DND-41 (cell line): ENCODE measurements at regions not wholly inside any gene's neighbourhood (a gene's known extent, or its start where the extent isn't known, plus 50 kb on each side); places are given as distances from the start of the nearest gene placed in this dataset.

Experiments used
- CTCF ChIP-seq: IDR thresholded peaks from 2 replicates; pipeline ENCODE4 v1.5.1; 2012; ENCODE audit warnings: borderline replicate concordance, low read length, moderate library complexity, mild to moderate bottlenecking; ENCODE audit not compliant: poor library complexity, severe bottlenecking; ENCODE audit errors: extremely low read depth
- EZH2 ChIP-seq: IDR thresholded peaks from 3 replicates; pipeline ENCODE4 v1.6.1; 2012; ENCODE audit warnings: borderline replicate concordance, low read depth, mild to moderate bottlenecking, moderate library complexity, low read length, inconsistent platforms; ENCODE audit not compliant: severe bottlenecking

- no peak for TF ChIP-seq CTCF
- no peak for TF ChIP-seq EZH2
These were observed 304.6 kb downstream of the KLF6 start for GRCh38 chr10:3480281-3480989.
